Astrocyte (in vitro differentiated cells and primary cell): ENCODE measurements at regions not wholly inside any gene's neighbourhood (a gene's known extent, or its start where the extent isn't known, plus 50 kb on each side); places are given as distances from the start of the nearest gene placed in this dataset.
A peak's percentile ranks its signal among the peaks of the same experiment; 100 is the strongest.

Experiments
- DNase-seq: peaks from one replicate; pipeline ENCODE4 v3.0.0-alpha.2; 2010; ENCODE audit warnings: low read depth
- FAIRE-seq: peaks from 2 replicates; lab custom pipeline; 2011; peaks lifted over from hg19 to GRCh38; lab: Jason Lieb, UNC
- H2AFZ ChIP-seq: 2 replicates; pipeline ENCODE4 v1.6.0; 2012; ENCODE audit warnings: low read depth, low read length, inconsistent platforms
- H3K27ac ChIP-seq: 2 replicates; pipeline ENCODE4 v1.5.1; 2011; ENCODE audit warnings: low read depth, low read length, inconsistent platforms
- H3K27me3 ChIP-seq: 2 replicates; pipeline ENCODE4 v1.6.0; 2011; ENCODE audit warnings: low read length, inconsistent platforms; ENCODE audit not compliant: insufficient read depth
- H3K36me3 ChIP-seq: 2 replicates; pipeline ENCODE4 v1.5.1; 2011; ENCODE audit warnings: low read length, inconsistent platforms; ENCODE audit not compliant: insufficient read depth
- H3K4me1 ChIP-seq: 2 replicates; pipeline ENCODE4 v1.5.1; 2011; ENCODE audit warnings: low read length, inconsistent platforms; ENCODE audit not compliant: insufficient read depth
- H3K4me2 ChIP-seq: 2 replicates; pipeline ENCODE4 v1.6.0; 2012; ENCODE audit warnings: low read length, inconsistent platforms
- H3K4me3 ChIP-seq: 2 replicates; pipeline ENCODE4 v1.5.1; 2011; ENCODE audit warnings: low read depth, mild to moderate bottlenecking, low read length, inconsistent platforms; ENCODE audit not compliant: insufficient read depth
- H3K79me2 ChIP-seq: 2 replicates; pipeline ENCODE4 v1.6.0; 2012; ENCODE audit warnings: mild to moderate bottlenecking, low read length, inconsistent platforms; ENCODE audit not compliant: insufficient read depth
- H3K9ac ChIP-seq: 2 replicates; pipeline ENCODE4 v1.6.0; 2012; ENCODE audit warnings: mild to moderate bottlenecking, low read length, inconsistent platforms
- H3K9me3 ChIP-seq: 2 replicates; pipeline ENCODE4 v1.5.1; 2012; ENCODE audit warnings: low read depth, mild to moderate bottlenecking, low read length, inconsistent platforms; ENCODE audit not compliant: insufficient read depth
- H4K20me1 ChIP-seq: 2 replicates; pipeline ENCODE4 v1.6.0; 2012; ENCODE audit warnings: low read length, inconsistent platforms; ENCODE audit not compliant: insufficient read depth
- H3K27ac Mint-ChIP-seq: one replicate; pipeline ENCODE4 v1.8.0; 2021; ENCODE audit warnings: mild to moderate bottlenecking, mixed read lengths; ENCODE audit not compliant: unreplicated experiment
- H3K27me3 Mint-ChIP-seq: one replicate; pipeline ENCODE4 v1.8.0; 2021; ENCODE audit warnings: low read depth, mixed read lengths; ENCODE audit not compliant: unreplicated experiment
- H3K36me3 Mint-ChIP-seq: one replicate; pipeline ENCODE4 v1.8.0; 2021; ENCODE audit warnings: low read depth, mixed read lengths; ENCODE audit not compliant: unreplicated experiment
- H3K4me1 Mint-ChIP-seq: one replicate; pipeline ENCODE4 v1.8.0; 2021; ENCODE audit warnings: low read depth, mixed read lengths; ENCODE audit not compliant: unreplicated experiment
- H3K4me3 Mint-ChIP-seq: one replicate; pipeline ENCODE4 v1.8.0; 2021; ENCODE audit warnings: mild to moderate bottlenecking, moderate library complexity, mixed read lengths; ENCODE audit not compliant: unreplicated experiment
- H3K9me3 Mint-ChIP-seq: one replicate; pipeline ENCODE4 v1.8.0; 2021; ENCODE audit warnings: mild to moderate bottlenecking, mixed read lengths; ENCODE audit not compliant: unreplicated experiment
- EZH2 ChIP-seq: IDR thresholded peaks from 2 replicates; pipeline ENCODE4 v1.6.1; 2012; ENCODE audit warnings: mild to moderate bottlenecking, low read length, inconsistent platforms; ENCODE audit not compliant: insufficient read depth
- TF ChIP-seq, protein P1 (sequence below): IDR thresholded peaks from 2 replicates; pipeline ENCODE4 v1.5.1; 2011; ENCODE audit warnings: low read depth, mild to moderate bottlenecking, inconsistent platforms, low read length, moderate library complexity; ENCODE audit not compliant: insufficient read depth

DNA sequence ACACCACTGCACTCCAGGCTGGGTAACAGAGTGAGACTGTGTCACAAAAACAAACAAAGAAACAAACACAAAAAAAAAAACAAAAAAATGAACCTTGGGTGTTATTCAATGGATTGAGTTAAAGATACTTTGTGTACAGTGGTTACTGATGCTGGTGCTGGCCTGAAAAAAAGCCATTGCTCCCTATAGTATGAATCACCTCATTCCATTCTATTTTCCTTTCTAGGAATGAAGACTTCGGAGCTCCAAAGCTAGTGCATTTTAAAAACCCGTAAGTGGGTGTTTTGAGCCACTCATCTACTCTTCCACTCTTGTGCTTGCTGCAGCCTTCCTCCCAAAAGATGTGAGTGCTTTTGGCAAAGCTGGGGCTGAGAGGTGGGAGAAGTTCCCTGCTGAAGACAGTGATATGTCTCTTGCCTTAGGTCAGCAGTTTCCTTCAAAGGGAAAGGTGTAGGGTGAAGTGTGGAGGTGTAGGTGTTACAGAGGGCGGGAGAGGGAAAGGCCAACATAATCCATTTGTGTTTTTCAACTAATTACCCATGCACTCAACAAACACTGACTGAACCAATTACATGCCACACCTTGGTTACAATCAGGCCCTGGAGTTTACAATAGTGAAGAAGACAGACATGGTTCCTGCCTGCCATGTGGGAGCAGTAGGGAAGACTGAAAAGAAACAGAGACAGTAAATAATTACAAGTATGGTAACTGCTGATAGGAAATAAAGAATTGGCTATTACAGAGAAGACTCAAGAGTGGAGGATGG lies 55.0 kb upstream of the SERBP1 start:
- no peak overlapping the region for H3K9ac ChIP-seq
- no peak overlapping the region for H3K4me3 ChIP-seq
- no peaks in the 10 kb centered on the region for H3K79me2 ChIP-seq
- DNase-seq (no peak), FAIRE-seq (no peak)
- H3K9me3 Mint-ChIP-seq = peaks cover 4% of the 10 kb centered on the region
- no peaks in the 10 kb centered on the region for H3K9me3 ChIP-seq
- no peaks in the 10 kb centered on the region for H3K36me3 Mint-ChIP-seq
- H3K27me3 ChIP-seq = no peaks in the 10 kb centered on the region
- no peaks in the 10 kb centered on the region for H4K20me1 ChIP-seq
- no peak overlapping the region for H3K4me2 ChIP-seq
- no peak overlapping the region for H2AFZ ChIP-seq
- no peaks in the 10 kb centered on the region for H3K4me1 ChIP-seq
- H3K27ac ChIP-seq = no peak overlapping the region
- H3K4me3 Mint-ChIP-seq = no peak overlapping the region
- no peak for TF ChIP-seq EZH2
- TF ChIP-seq, protein P1, sequence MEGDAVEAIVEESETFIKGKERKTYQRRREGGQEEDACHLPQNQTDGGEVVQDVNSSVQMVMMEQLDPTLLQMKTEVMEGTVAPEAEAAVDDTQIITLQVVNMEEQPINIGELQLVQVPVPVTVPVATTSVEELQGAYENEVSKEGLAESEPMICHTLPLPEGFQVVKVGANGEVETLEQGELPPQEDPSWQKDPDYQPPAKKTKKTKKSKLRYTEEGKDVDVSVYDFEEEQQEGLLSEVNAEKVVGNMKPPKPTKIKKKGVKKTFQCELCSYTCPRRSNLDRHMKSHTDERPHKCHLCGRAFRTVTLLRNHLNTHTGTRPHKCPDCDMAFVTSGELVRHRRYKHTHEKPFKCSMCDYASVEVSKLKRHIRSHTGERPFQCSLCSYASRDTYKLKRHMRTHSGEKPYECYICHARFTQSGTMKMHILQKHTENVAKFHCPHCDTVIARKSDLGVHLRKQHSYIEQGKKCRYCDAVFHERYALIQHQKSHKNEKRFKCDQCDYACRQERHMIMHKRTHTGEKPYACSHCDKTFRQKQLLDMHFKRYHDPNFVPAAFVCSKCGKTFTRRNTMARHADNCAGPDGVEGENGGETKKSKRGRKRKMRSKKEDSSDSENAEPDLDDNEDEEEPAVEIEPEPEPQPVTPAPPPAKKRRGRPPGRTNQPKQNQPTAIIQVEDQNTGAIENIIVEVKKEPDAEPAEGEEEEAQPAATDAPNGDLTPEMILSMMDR = no peak
- H3K36me3 ChIP-seq = no peaks in the 10 kb centered on the region
- H3K27me3 Mint-ChIP-seq = peaks cover 1% of the 10 kb centered on the region
- H3K27ac Mint-ChIP-seq = no peak overlapping the region
- peaks cover 13% of the 10 kb centered on the region for H3K4me1 Mint-ChIP-seq

DNA sequence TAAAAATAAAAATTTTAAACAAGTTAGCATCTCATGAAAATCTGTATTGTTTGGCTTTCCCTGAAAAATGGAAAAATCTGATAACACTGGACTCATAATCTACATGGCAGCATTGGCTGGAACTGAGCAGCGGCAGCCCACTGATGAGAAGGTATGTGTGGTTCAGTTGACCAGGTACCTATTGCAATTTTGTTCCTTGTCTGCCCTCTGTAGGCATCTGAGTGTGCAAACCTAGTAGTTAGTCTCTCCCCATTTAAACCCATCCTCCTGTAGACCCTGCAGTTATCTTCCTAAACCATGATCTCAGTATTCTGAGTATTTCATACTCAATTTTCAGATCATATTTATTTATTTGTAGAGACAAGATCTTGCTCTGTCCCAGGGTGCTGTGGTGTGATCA lies 59.4 kb upstream of the SERBP1 start:
- H3K4me1 Mint-ChIP-seq = peaks cover 9% of the 10 kb centered on the region
- no peak overlapping the region for H3K27ac ChIP-seq
- H3K9me3 ChIP-seq = no peaks in the 10 kb centered on the region
- H3K9me3 Mint-ChIP-seq = peaks cover 4% of the 10 kb centered on the region
- H3K9ac ChIP-seq = no peak overlapping the region
- H2AFZ ChIP-seq = no peak overlapping the region
- no peak overlapping the region for H3K4me3 Mint-ChIP-seq
- no peak for TF ChIP-seq EZH2
- TF ChIP-seq, protein P1 = no peak
- H3K27me3 Mint-ChIP-seq = peaks cover 6% of the 10 kb centered on the region
- H3K36me3 Mint-ChIP-seq = no peaks in the 10 kb centered on the region
- FAIRE-seq (no peak), DNase-seq (peak; percentile 14)
- H3K27ac Mint-ChIP-seq = no peak overlapping the region
- no peaks in the 10 kb centered on the region for H4K20me1 ChIP-seq
- H3K79me2 ChIP-seq = no peaks in the 10 kb centered on the region
- H3K4me2 ChIP-seq = no peak overlapping the region
- H3K4me1 ChIP-seq = no peaks in the 10 kb centered on the region
- no peak overlapping the region for H3K4me3 ChIP-seq
- no peaks in the 10 kb centered on the region for H3K27me3 ChIP-seq
- no peaks in the 10 kb centered on the region for H3K36me3 ChIP-seq

DNA sequence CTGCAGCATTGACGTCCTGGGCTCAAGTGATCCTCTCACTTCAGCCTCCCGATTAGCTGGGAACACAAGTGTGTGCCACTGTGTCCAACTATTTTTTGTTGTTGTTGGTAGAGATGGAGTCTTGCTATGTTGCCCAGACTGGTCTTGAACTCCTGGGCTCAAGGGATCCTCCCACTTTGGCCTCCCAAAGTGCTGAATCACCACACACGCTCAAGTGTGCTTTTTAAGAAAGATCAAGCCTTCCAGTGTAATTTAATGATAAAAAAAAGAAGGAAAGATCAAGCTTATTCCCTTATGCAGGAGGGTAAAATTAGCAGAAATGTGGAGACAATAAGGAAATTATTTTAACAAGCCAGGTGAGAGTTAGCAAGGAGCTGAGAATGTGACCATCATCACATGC lies 61.1 kb upstream of the SERBP1 start:
- Histone ChIP-seq H3K9me3 (no peaks in the 10 kb centered on the region), H3K36me3 (no peaks in the 10 kb centered on the region), H3K27ac (no peak overlapping the region), H3K4me1 (no peaks in the 10 kb centered on the region), H3K4me2 (no peak overlapping the region), H4K20me1 (no peaks in the 10 kb centered on the region), H2AFZ (no peak overlapping the region), H3K9ac (no peak overlapping the region), H3K4me3 (no peak overlapping the region), H3K27me3 (no peaks in the 10 kb centered on the region), H3K79me2 (no peaks in the 10 kb centered on the region)
- TF ChIP-seq EZH2 = no peak
- TF ChIP-seq, protein P1 = no peak
- Mint-ChIP-seq H3K27me3 (peaks cover 6% of the 10 kb centered on the region), H3K36me3 (no peaks in the 10 kb centered on the region), H3K4me3 (no peak overlapping the region), H3K9me3 (peaks cover 4% of the 10 kb centered on the region), H3K4me1 (no peaks in the 10 kb centered on the region), H3K27ac (no peak overlapping the region)
- FAIRE-seq = no peak
- no peak for DNase-seq
